Urinary bladder (tissue), 3 donors: ENCODE measurements at regions not wholly inside any gene's neighbourhood (a gene's known extent, or its start where the extent isn't known, plus 50 kb on each side); places are given as distances from the start of the nearest gene placed in this dataset.

ENCODE experiments used
- DNase-seq: peaks from one replicate; pipeline ENCODE4 v3.0.0-alpha.2; 2015; ENCODE audit errors: extremely low spot score
- H3K27ac ChIP-seq: one replicate; pipeline ENCODE4 v1.5.1; 2013; ENCODE audit warnings: low read depth, mild to moderate bottlenecking, moderate library complexity
- H3K36me3 ChIP-seq: one replicate; pipeline ENCODE4 v1.6.1; 2013; ENCODE audit warnings: mild to moderate bottlenecking, moderate library complexity; ENCODE audit not compliant: insufficient read depth
- H3K4me1 ChIP-seq: one replicate; pipeline ENCODE4 v1.6.1; 2013; ENCODE audit warnings: mild to moderate bottlenecking, moderate library complexity; ENCODE audit not compliant: insufficient read depth
- H3K4me3 ChIP-seq: one replicate; pipeline ENCODE4 v1.5.1; 2013; ENCODE audit warnings: low read depth, low read length
- WGBS: extraction: QIAGEN DNeasy Blood & Tissue Kit; methylation state at CpG from one replicate; pipeline ENCODE4 v1.1.7; 2013; 5-methylcytosine and 5-hydroxymethylcytosine counted together
- donor health status: healthy with polysubstance abuse.
- donor health status: healthy.

- H3K4me1 ChIP-seq: no peaks in the 10 kb centered on the region
- H3K27ac ChIP-seq: no peak overlapping the region
- no peak for DNase-seq
- 80% methylated on average over 1 of the region's 1 CpG for WGBS
- H3K36me3 ChIP-seq: no peaks in the 10 kb centered on the region
- H3K4me3 ChIP-seq: no peak overlapping the region
Measured at GRCh38 chr9:12988258-12988657, 213.4 kb downstream of the LURAP1L start.

GRCh38 chr9:12989669-12990068 is 214.8 kb downstream of the LURAP1L start:
- Histone ChIP-seq H3K36me3 (no peaks in the 10 kb centered on the region), H3K4me3 (no peak overlapping the region), H3K27ac (no peak overlapping the region), H3K4me1 (no peaks in the 10 kb centered on the region)
- DNase-seq: no peak

GRCh38 chr9:12993466-12993865 is 218.6 kb downstream of the LURAP1L start:
- no peak overlapping the region for H3K4me3 ChIP-seq
- H3K27ac ChIP-seq: no peak overlapping the region
- H3K4me1 ChIP-seq: no peaks in the 10 kb centered on the region
- DNase-seq: no peak
- 59% methylated on average over 2 of the region's 2 CpGs for WGBS
- H3K36me3 ChIP-seq: no peaks in the 10 kb centered on the region

GRCh38 chr9:12997009-12997408 is 222.2 kb downstream of the LURAP1L start:
- 34% methylated on average over 3 of the region's 3 CpGs for WGBS
- H3K4me1 ChIP-seq: no peaks in the 10 kb centered on the region
- DNase-seq: no peak

GRCh38 chr9:13001989-13002580 is 227.3 kb downstream of the LURAP1L start:
- WGBS: 47% methylated on average over 4 of the region's 4 CpGs
- DNase-seq: no peak
- Histone ChIP-seq H3K27ac (no peak overlapping the region), H3K36me3 (no peaks in the 10 kb centered on the region), H3K4me1 (no peaks in the 10 kb centered on the region), H3K4me3 (no peak overlapping the region)

More at GRCh38 chr9:12997009-12997408, 222.2 kb downstream of the LURAP1L start:
- no peak overlapping the region for H3K4me3 ChIP-seq
- no peaks in the 10 kb centered on the region for H3K36me3 ChIP-seq
- H3K27ac ChIP-seq: no peak overlapping the region

GRCh38 chr9:13002740-13003139 is 227.9 kb downstream of the LURAP1L start:
- no peak overlapping the region for H3K27ac ChIP-seq
- 82% methylated on average over 2 of the region's 2 CpGs for WGBS
- no peaks in the 10 kb centered on the region for H3K4me1 ChIP-seq
- no peak overlapping the region for H3K4me3 ChIP-seq
- DNase-seq: no peak
- H3K36me3 ChIP-seq: no peaks in the 10 kb centered on the region

- Histone ChIP-seq H3K4me1 (no peaks in the 10 kb centered on the region), H3K27ac (no peak overlapping the region), H3K4me3 (no peak overlapping the region), H3K36me3 (no peaks in the 10 kb centered on the region)
- no peak for DNase-seq
- WGBS: 92% methylated on average over 2 of the region's 2 CpGs
Measured at GRCh38 chr9:13009871-13010270, 235.1 kb downstream of the LURAP1L start.

- Histone ChIP-seq H3K36me3 (no peaks in the 10 kb centered on the region), H3K4me1 (no peaks in the 10 kb centered on the region), H3K4me3 (no peak overlapping the region), H3K27ac (no peak overlapping the region)
- no peak for DNase-seq
- 53% methylated on average over 2 of the region's 2 CpGs for WGBS
Measured at GRCh38 chr9:13013991-13014883, 239.4 kb downstream of the LURAP1L start.

GRCh38 chr9:13017260-13017659 is 242.4 kb downstream of the LURAP1L start:
- no peak overlapping the region for H3K4me3 ChIP-seq
- no peaks in the 10 kb centered on the region for H3K4me1 ChIP-seq
- H3K36me3 ChIP-seq: no peaks in the 10 kb centered on the region
- no peak overlapping the region for H3K27ac ChIP-seq
- no peak for DNase-seq

- H3K36me3 ChIP-seq: no peaks in the 10 kb centered on the region
- no peaks in the 10 kb centered on the region for H3K4me1 ChIP-seq
- no peak overlapping the region for H3K27ac ChIP-seq
- 31% methylated on average over 5 of the region's 5 CpGs for WGBS
- DNase-seq: no peak
- no peak overlapping the region for H3K4me3 ChIP-seq
Measured at GRCh38 chr9:13020146-13021040, 245.6 kb downstream of the LURAP1L start.

GRCh38 chr9:13022756-13023155 is 247.9 kb downstream of the LURAP1L start:
- 93% methylated on average over 1 of the region's 1 CpG for WGBS
- no peak overlapping the region for H3K27ac ChIP-seq
- no peak overlapping the region for H3K4me3 ChIP-seq
- H3K36me3 ChIP-seq: no peaks in the 10 kb centered on the region
- H3K4me1 ChIP-seq: no peaks in the 10 kb centered on the region
- no peak for DNase-seq

GRCh38 chr9:13023498-13023897 is 248.7 kb downstream of the LURAP1L start:
- 92% methylated on average over 2 of the region's 2 CpGs for WGBS
- no peak for DNase-seq

GRCh38 chr9:13026956-13027355 is 252.1 kb downstream of the LURAP1L start:
- Histone ChIP-seq H3K4me1 (no peaks in the 10 kb centered on the region), H3K27ac (no peak overlapping the region), H3K36me3 (no peaks in the 10 kb centered on the region), H3K4me3 (no peak overlapping the region)
- WGBS: 76% methylated on average over 3 of the region's 3 CpGs
- DNase-seq: no peak

More at GRCh38 chr9:13023498-13023897, 248.7 kb downstream of the LURAP1L start:
- Histone ChIP-seq H3K27ac (no peak overlapping the region), H3K4me3 (no peak overlapping the region), H3K36me3 (no peaks in the 10 kb centered on the region), H3K4me1 (no peaks in the 10 kb centered on the region)
